NB4 (cell line): ENCODE measurements at regions not wholly inside any gene's neighbourhood (a gene's known extent, or its start where the extent isn't known, plus 50 kb on each side); places are given as distances from the start of the nearest gene placed in this dataset.

ENCODE experiments used
- DNase-seq: peaks from one replicate; pipeline ENCODE4 v3.0.0; 2010; ENCODE audit warnings: low read depth
- H3K4me3 ChIP-seq: one replicate; pipeline ENCODE4 v1.5.1; 2011; ENCODE audit warnings: mild to moderate bottlenecking, low read depth, low read length, moderate library complexity
- MAX ChIP-seq: IDR thresholded peaks from 2 replicates; pipeline ENCODE4 v1.6.1; 2011; ENCODE audit warnings: low read depth, low read length
- MYC ChIP-seq: IDR thresholded peaks from 2 replicates; pipeline ENCODE4 v1.6.1; 2011; ENCODE audit warnings: low read depth, low read length
- POLR2A ChIP-seq: IDR thresholded peaks from 2 replicates; pipeline ENCODE4 v1.6.1; 2011; ENCODE audit warnings: mild to moderate bottlenecking; ENCODE audit not compliant: insufficient read length; ENCODE audit errors: extremely low read depth
- TF ChIP-seq, protein P1 (sequence below): IDR thresholded peaks from one replicate; pipeline ENCODE4 v1.5.1; 2012; ENCODE audit warnings: low read depth, low read length

GRCh38 chr13:84774111-84774510 is 891.8 kb upstream of the SLITRK1 start:
- no peak overlapping the region for H3K4me3 ChIP-seq
- no peak for DNase-seq
- TF ChIP-seq, protein P1, sequence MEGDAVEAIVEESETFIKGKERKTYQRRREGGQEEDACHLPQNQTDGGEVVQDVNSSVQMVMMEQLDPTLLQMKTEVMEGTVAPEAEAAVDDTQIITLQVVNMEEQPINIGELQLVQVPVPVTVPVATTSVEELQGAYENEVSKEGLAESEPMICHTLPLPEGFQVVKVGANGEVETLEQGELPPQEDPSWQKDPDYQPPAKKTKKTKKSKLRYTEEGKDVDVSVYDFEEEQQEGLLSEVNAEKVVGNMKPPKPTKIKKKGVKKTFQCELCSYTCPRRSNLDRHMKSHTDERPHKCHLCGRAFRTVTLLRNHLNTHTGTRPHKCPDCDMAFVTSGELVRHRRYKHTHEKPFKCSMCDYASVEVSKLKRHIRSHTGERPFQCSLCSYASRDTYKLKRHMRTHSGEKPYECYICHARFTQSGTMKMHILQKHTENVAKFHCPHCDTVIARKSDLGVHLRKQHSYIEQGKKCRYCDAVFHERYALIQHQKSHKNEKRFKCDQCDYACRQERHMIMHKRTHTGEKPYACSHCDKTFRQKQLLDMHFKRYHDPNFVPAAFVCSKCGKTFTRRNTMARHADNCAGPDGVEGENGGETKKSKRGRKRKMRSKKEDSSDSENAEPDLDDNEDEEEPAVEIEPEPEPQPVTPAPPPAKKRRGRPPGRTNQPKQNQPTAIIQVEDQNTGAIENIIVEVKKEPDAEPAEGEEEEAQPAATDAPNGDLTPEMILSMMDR, result no peak
- no peak for TF ChIP-seq MYC
- TF ChIP-seq MAX, result no peak
- no peak for TF ChIP-seq POLR2A

DNA sequence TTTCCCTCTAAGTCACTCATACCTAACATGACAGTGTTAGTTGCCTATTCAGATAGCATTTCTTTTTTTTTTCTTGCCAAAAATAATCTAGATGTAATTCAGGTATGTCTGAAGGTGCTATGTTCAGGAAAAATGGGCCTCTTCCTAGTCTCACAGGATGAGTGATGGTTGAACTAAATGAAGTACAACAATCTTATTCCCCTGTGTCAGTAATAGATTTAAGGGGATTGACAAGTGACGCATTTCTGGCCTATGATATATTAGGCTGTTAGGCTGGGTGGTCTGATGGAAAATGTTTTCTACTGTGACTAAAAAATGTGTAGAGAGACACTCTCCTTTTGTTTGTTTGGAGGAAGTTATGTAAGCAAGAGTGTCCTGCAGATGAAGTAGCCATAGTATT is 878.7 kb upstream of the SLITRK1 start:
- TF ChIP-seq POLR2A, result no peak
- TF ChIP-seq MAX, result no peak
- DNase-seq, result no peak
- H3K4me3 ChIP-seq, result no peak overlapping the region

DNA sequence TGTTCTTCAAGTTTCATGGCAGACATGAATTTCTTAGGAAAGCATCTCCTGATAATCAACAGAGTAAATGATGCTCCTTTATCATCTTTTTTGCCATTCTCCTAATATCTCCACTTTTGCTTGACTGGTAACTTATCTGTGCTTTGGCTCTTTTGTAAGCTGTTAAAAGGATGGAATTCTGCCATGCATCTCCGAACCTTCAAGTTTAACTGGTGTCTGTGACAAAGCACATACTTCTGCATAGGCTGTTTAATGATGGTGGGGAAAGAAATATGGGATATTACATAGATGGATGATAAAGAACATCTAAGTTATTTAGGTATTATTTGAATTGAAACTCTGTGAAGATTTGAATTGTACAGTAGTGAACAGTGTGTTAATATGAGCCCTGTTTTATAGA is 866.9 kb upstream of the SLITRK1 start:
- no peak overlapping the region for H3K4me3 ChIP-seq
- no peak for DNase-seq
- TF ChIP-seq POLR2A (no peak), MAX (no peak), MYC (no peak)
- TF ChIP-seq, protein P1, result no peak

DNA sequence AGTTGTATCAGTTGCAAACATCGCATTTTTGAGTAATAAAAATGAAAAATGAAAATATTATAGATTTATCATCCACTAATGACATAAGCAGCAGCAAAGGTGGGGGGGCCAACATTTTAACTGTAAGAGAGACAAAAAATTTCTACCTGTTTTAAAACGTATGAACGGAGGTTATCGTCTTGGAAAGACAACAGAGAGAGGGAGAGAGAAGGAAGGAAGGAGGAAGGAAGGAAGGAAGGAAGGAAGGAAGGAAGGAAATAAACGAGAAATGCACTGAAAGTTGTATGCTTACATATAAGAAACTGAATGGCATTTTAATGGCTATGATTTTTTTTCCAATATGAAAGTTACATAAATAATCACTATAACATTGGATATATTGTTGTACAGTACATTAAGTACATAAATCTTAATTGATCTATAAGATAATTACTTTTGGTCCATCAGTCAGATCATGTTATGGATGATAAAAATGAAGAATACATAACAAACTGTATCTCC is 862.8 kb upstream of the SLITRK1 start:
- no peak for DNase-seq
- TF ChIP-seq MAX, result no peak
- TF ChIP-seq, protein P1, result no peak
- TF ChIP-seq POLR2A, result no peak
- no peak for TF ChIP-seq MYC
- H3K4me3 ChIP-seq, result no peak overlapping the region

GRCh38 chr13:84744203-84744602 is 861.9 kb upstream of the SLITRK1 start:
- H3K4me3 ChIP-seq, result no peak overlapping the region
- TF ChIP-seq, protein P1, result no peak
- no peak for DNase-seq

DNA sequence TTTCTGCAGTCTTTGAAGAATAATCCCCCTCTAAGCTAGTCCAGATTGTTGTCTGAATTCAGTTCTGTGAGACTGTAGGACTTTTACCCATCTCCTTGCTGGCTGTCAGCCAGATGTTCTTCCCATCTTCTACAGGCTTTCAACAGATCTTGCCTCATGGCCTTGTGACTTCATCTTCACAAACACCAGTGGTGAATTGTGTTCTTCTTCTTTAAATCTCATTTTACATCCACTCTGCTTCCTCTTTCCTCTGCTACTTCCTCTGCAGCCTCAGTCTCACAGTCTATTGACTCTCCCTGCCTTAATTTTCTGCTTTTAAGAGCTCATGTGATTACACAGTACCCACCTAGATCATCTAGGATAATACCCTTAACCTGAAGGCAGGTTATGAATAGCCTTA is 859.0 kb upstream of the SLITRK1 start:
- DNase-seq, result peak; percentile 1
- H3K4me3 ChIP-seq, result no peak overlapping the region
- TF ChIP-seq, protein P1, result no peak
- TF ChIP-seq POLR2A (no peak), MAX (no peak), MYC (no peak)
